ENCODE measurements at regions not wholly inside any gene's neighbourhood (a gene's known extent, or its start where the extent isn't known, plus 50 kb on each side); places are given as distances from the start of the nearest gene placed in this dataset.
A peak's percentile ranks its signal among the peaks of the same experiment; 100 is the strongest.
"Not testable (repeated sequence)": the region's sequence is repeated elsewhere in the genome, so short reads cannot be mapped to it uniquely, and the experiment has no call there.

- not testable (repeated sequence) for ATAC-seq
These were observed 1188.4 kb downstream of the TMEM121 start for GRCh38 chr14:106714446-106715428.

DNA sequence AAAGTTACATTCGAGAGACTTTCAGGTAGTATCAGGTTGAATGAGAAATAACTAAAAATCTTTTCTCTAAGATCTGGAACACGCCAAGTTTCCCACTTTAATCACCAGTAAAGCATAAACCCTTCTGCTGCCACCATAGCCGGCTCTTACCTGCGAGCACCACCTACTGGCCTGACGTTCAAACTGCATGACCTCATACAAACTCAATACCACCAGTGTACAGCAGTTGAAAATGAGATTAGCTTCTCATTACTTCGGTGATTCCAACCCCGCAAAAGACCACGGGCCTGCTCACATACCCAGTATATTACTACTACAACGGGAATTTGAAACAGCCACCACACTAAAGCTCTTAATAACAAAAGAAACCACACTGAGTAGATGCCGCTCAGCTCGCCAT is 1191.2 kb downstream of the TMEM121 start:
- ATAC-seq: peak; percentile 88

DNA sequence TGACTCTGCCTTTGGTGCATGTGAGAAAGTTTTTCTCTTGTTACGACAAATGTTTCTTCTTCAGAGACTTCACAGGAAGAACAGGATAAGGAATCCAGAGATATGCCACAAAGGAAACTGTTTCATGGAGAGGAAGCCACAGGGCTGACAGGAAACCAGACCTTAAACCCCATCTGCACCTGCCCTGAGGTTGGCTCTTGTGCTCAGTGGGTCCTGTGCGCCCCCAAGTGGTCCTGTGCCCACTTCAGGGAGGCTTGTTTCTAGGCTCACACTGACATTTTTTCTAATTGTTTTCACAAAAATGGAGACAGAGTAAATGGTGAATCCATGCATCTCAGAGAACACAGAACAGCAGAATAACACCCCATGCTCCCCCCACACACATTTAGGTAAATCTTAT is 1193.5 kb downstream of the TMEM121 start:
- not testable (repeated sequence) for ATAC-seq

GRCh38 chr14:106721926-106722325 is 1195.5 kb downstream of the TMEM121 start:
- not testable (repeated sequence) for ATAC-seq

- ATAC-seq: not testable (repeated sequence)
These were observed 1196.7 kb downstream of the TMEM121 start for GRCh38 chr14:106722813-106723687.

DNA sequence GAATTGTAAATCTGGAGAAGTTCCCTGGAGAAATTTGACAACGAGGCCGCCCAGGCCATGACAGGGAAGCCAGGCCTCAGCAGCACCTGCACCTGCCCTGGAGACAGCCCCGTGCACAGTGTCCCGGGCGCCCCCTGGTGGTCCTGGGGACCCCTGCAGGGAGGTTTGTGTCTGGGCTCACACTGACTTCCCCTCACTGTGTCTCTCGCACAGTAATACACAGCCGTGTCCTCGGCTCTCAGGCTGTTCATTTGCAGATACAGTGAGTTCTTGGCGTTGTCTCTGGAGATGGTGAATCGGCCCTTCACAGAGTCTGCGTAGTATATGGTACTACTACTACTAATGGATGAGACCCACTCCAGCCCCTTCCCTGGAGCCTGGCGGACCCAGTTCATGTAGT is 1201.6 kb downstream of the TMEM121 start:
- ATAC-seq: not testable (repeated sequence)

DNA sequence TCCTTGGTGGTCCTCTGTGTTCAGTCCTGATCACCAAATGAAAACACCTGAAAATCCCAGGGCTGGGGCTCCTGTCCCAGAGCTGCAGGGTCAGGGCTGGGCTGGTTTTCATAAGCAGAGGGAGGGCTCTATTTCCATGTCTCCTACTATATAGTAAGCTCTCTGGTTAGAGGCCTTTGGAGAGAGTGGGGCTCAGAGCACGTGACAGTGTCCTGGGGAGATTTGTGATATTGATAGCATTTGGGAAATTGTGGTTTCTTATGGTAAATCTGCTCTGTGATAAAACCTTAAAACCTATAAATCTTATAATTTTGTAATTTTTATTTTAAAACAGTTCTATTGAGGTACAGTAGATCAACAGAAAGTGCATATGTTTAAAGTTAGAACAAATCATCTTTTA is 1202.2 kb downstream of the TMEM121 start:
- no peak for ATAC-seq
- no peak for TF ChIP-seq TOX (CRISPR knock-in tag; IDR thresholded peaks at IDR 0.05; ENCODE audit: borderline replicate concordance)
- no peak for TF ChIP-seq TCF4 (CRISPR knock-in tag; IDR thresholded peaks at IDR 0.05; ENCODE audit: borderline replicate concordance)
- TF ChIP-seq, protein P1, sequence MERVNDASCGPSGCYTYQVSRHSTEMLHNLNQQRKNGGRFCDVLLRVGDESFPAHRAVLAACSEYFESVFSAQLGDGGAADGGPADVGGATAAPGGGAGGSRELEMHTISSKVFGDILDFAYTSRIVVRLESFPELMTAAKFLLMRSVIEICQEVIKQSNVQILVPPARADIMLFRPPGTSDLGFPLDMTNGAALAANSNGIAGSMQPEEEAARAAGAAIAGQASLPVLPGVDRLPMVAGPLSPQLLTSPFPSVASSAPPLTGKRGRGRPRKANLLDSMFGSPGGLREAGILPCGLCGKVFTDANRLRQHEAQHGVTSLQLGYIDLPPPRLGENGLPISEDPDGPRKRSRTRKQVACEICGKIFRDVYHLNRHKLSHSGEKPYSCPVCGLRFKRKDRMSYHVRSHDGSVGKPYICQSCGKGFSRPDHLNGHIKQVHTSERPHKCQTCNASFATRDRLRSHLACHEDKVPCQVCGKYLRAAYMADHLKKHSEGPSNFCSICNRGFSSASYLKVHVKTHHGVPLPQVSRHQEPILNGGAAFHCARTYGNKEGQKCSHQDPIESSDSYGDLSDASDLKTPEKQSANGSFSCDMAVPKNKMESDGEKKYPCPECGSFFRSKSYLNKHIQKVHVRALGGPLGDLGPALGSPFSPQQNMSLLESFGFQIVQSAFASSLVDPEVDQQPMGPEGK (CRISPR knock-in tag; IDR thresholded peaks at IDR 0.05; ENCODE audit: borderline replicate concordance): no peak

DNA sequence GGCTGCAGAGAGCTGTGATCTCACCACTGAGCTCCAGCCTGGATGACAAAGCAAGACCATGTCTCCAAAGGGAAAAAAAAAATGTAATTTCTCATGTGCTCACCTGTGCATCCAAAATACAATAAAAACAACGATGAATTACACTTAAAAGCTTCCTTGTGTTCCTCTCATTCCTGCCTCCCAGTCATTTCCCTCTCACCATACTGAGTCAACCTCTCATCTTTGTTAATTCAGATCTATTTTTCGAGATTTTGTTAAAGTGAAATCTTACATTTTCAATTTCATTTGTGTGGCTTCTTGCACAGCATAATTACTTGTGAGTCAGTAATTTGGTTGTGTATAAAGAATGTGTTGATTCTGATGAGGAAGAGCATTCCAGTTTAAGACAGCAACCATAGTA is 1203.2 kb downstream of the TMEM121 start:
- TF ChIP-seq CSDC2 (CRISPR knock-in tag; IDR thresholded peaks at IDR 0.05): no peak
- TF ChIP-seq, protein P2, sequence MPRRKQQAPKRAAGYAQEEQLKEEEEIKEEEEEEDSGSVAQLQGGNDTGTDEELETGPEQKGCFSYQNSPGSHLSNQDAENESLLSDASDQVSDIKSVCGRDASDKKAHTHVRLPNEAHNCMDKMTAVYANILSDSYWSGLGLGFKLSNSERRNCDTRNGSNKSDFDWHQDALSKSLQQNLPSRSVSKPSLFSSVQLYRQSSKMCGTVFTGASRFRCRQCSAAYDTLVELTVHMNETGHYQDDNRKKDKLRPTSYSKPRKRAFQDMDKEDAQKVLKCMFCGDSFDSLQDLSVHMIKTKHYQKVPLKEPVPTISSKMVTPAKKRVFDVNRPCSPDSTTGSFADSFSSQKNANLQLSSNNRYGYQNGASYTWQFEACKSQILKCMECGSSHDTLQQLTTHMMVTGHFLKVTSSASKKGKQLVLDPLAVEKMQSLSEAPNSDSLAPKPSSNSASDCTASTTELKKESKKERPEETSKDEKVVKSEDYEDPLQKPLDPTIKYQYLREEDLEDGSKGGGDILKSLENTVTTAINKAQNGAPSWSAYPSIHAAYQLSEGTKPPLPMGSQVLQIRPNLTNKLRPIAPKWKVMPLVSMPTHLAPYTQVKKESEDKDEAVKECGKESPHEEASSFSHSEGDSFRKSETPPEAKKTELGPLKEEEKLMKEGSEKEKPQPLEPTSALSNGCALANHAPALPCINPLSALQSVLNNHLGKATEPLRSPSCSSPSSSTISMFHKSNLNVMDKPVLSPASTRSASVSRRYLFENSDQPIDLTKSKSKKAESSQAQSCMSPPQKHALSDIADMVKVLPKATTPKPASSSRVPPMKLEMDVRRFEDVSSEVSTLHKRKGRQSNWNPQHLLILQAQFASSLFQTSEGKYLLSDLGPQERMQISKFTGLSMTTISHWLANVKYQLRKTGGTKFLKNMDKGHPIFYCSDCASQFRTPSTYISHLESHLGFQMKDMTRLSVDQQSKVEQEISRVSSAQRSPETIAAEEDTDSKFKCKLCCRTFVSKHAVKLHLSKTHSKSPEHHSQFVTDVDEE (CRISPR knock-in tag; IDR thresholded peaks at IDR 0.05): no peak
- TF ChIP-seq SNAI2 (CRISPR knock-in tag; IDR thresholded peaks at IDR 0.05): no peak
- no peak for TF ChIP-seq ZC3H10 (CRISPR knock-in tag; IDR thresholded peaks at IDR 0.05)
- TF ChIP-seq, protein P3, sequence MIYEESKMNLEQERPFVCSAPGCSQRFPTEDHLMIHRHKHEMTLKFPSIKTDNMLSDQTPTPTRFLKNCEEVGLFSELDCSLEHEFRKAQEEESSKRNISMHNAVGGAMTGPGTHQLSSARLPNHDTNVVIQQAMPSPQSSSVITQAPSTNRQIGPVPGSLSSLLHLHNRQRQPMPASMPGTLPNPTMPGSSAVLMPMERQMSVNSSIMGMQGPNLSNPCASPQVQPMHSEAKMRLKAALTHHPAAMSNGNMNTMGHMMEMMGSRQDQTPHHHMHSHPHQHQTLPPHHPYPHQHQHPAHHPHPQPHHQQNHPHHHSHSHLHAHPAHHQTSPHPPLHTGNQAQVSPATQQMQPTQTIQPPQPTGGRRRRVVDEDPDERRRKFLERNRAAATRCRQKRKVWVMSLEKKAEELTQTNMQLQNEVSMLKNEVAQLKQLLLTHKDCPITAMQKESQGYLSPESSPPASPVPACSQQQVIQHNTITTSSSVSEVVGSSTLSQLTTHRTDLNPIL (CRISPR knock-in tag; IDR thresholded peaks at IDR 0.05; ENCODE audit: low read depth): no peak
- TF ChIP-seq TCF4 (CRISPR knock-in tag; IDR thresholded peaks at IDR 0.05; ENCODE audit: borderline replicate concordance): no peak
- TF ChIP-seq ZNF565 (CRISPR knock-in tag; conservative IDR thresholded peaks at IDR 0.05; ENCODE audit: low read depth): no peak
- no peak for TF ChIP-seq ZFP30 (CRISPR knock-in tag; IDR thresholded peaks at IDR 0.05)
- no peak for TF ChIP-seq CSRNP3 (CRISPR knock-in tag; IDR thresholded peaks at IDR 0.05)
- TF ChIP-seq OSR1 (CRISPR knock-in tag; IDR thresholded peaks at IDR 0.05): no peak
- no peak for TF ChIP-seq RARB (CRISPR knock-in tag; IDR thresholded peaks at IDR 0.05)
- TF ChIP-seq, protein P1 (CRISPR knock-in tag; IDR thresholded peaks at IDR 0.05; ENCODE audit: borderline replicate concordance): no peak
- TF ChIP-seq PPARA (CRISPR knock-in tag; IDR thresholded peaks at IDR 0.05; ENCODE audit: borderline replicate concordance): no peak
- TF ChIP-seq ESRRG (CRISPR knock-in tag; IDR thresholded peaks at IDR 0.05): no peak
- no peak for ATAC-seq
